GM12878 (cell line): ENCODE measurements at regions not wholly inside any gene's neighbourhood (a gene's known extent, or its start where the extent isn't known, plus 50 kb on each side); places are given as distances from the start of the nearest gene placed in this dataset.

Source experiments
- ATAC-seq: fragments of 200-7000 bp; cut with Tn5 transposase; 3 replicates; pipeline ENCODE4 v1.9.1; 2020; ENCODE audit warnings: mild to moderate bottlenecking, moderate library complexity
- BruUV-seq: library from RNA; stranded (reverse); fragments of 400-500 nt; replicated peaks from 2 replicates; lab custom pipeline; 2021; lab: Mats Ljungman, UMichigan
- CTCF ChIA-PET: fragments of 300-600 bp; sonication (Branson Sonifier 250); formaldehyde crosslinking; extraction: SDS; loops from one replicate; lab custom pipeline; 2021; ENCODE audit warnings: inconsistent platforms; lab: Yijun Ruan, JAX
- POLR2A ChIA-PET: fragments of 350-600 bp; formaldehyde crosslinking; extraction: SDS; loops from one replicate; lab custom pipeline; 2021; ENCODE audit warnings: inconsistent platforms; lab: Charles Lee
- RAD21 ChIA-PET: fragments of 300-600 bp; sonication (Branson Sonifier 250); formaldehyde crosslinking; loops from one replicate; lab custom pipeline; 2023; ENCODE audit warnings: antibody characterized with exemption; ENCODE audit not compliant: unreplicated experiment; lab: Charles Lee
- SMC1A ChIA-PET: fragments of 300-600 bp; sonication (Branson Sonifier 250); formaldehyde crosslinking; loops from one replicate; lab custom pipeline; 2023; ENCODE audit not compliant: unreplicated experiment, uncharacterized antibody; lab: Charles Lee
- DNase-seq: peaks from one replicate; pipeline ENCODE4 v3.0.0-alpha.2; 2011; ENCODE audit warnings: low read depth, low spot score
- FAIRE-seq: peaks from 3 replicates; lab custom pipeline; 2011; peaks lifted over from hg19 to GRCh38; lab: Jason Lieb, UNC
- H2AFZ ChIP-seq: 2 replicates; pipeline ENCODE4 v1.6.0; 2011; ENCODE audit warnings: low read depth, low read length, control low read depth; ENCODE audit not compliant: control insufficient read depth
- H3K27ac ChIP-seq: 2 replicates; pipeline ENCODE4 v1.5.1; 2011; ENCODE audit warnings: control low read depth; ENCODE audit not compliant: control insufficient read depth, insufficient read depth
- H3K27me3 ChIP-seq, 2 experiments: replicated peaks in 1 of 2; 2 replicates each; pipeline versions ENCODE4 v1.6.0 to v1.6.1; 2011; ENCODE audit warnings: low read length in 1 of 2; ENCODE audit not compliant: control insufficient read depth in 2 of 2, insufficient read depth in 2 of 2
- H3K36me3 ChIP-seq, 2 experiments: 2 replicates each; pipeline ENCODE4 v1.5.1; 2011; ENCODE audit warnings: low read length in 1 of 2; ENCODE audit not compliant: control insufficient read depth in 2 of 2, insufficient read depth in 2 of 2
- H3K4me1 ChIP-seq: 2 replicates; pipeline ENCODE4 v1.6.1; 2011; ENCODE audit warnings: mild to moderate bottlenecking, low read length, moderate library complexity, mixed read lengths; ENCODE audit not compliant: control insufficient read depth, insufficient read depth
- H3K4me2 ChIP-seq: 2 replicates; pipeline ENCODE4 v1.6.0; 2011; ENCODE audit warnings: control low read depth; ENCODE audit not compliant: control insufficient read depth, insufficient read depth
- H3K4me3 ChIP-seq: fragments of 200-600 bp; sonication (generic); 2 replicates; pipeline ENCODE4 v1.5.1; 2016
- H3K79me2 ChIP-seq: 2 replicates; pipeline ENCODE4 v1.6.0; 2011; ENCODE audit warnings: low read length; ENCODE audit not compliant: control insufficient read depth, insufficient read depth
- H3K9ac ChIP-seq: 2 replicates; pipeline ENCODE4 v1.8.0; 2011; ENCODE audit warnings: low read length, control low read depth, mixed read lengths; ENCODE audit not compliant: control insufficient read depth, insufficient read depth
- H3K9me3 ChIP-seq: replicated peaks from 3 replicates; pipeline ENCODE4 v1.5.1; 2011; ENCODE audit warnings: mild to moderate bottlenecking, low read length; ENCODE audit not compliant: control insufficient read depth, insufficient read depth
- H4K20me1 ChIP-seq: 2 replicates; pipeline ENCODE4 v1.6.0; 2011; ENCODE audit not compliant: control insufficient read depth, insufficient read depth
- BMI1 ChIP-seq: fragments of 450-650 bp; IDR thresholded peaks from 2 replicates; pipeline ENCODE4 v1.6.1; 2016; ENCODE audit warnings: mild to moderate bottlenecking, moderate library complexity, borderline replicate concordance
- CBX5 ChIP-seq: sonication (generic); IDR thresholded peaks from 2 replicates; pipeline ENCODE4 v1.6.1; 2016; ENCODE audit warnings: low read depth, moderate library complexity, mild to moderate bottlenecking, inconsistent platforms
- FOXK2 ChIP-seq: fragments of 450-650 bp; IDR thresholded peaks from 2 replicates; pipeline ENCODE4 v1.6.1; 2017; ENCODE audit warnings: mild to moderate bottlenecking, moderate library complexity
- GABPA ChIP-seq: IDR thresholded peaks from 2 replicates; pipeline ENCODE4 v1.6.1; 2014; ENCODE audit warnings: antibody characterized with exemption, low read depth, mild to moderate bottlenecking, inconsistent platforms
- KAT2A ChIP-seq: conservative IDR thresholded peaks from 2 replicates; pipeline ENCODE4 v1.6.1; 2011; ENCODE audit warnings: low read depth, low read length; ENCODE audit not compliant: control insufficient read depth
- KDM1A ChIP-seq: fragments of 200-600 bp; sonication (generic); IDR thresholded peaks from 2 replicates; pipeline ENCODE4 v1.6.1; 2016; ENCODE audit warnings: borderline replicate concordance
- TARDBP ChIP-seq: IDR thresholded peaks from 2 replicates; pipeline ENCODE4 v1.6.1; 2016; ENCODE audit warnings: borderline replicate concordance
- TCF12 ChIP-seq: IDR thresholded peaks from 2 replicates; pipeline ENCODE4 v1.6.1; 2011; ENCODE audit warnings: low read depth, mild to moderate bottlenecking, low read length
- ZBTB11 ChIP-seq: fragments of 450-650 bp; formaldehyde crosslinking; IDR thresholded peaks from 2 replicates; pipeline ENCODE4 v1.5.0; 2022; ENCODE audit warnings: mild to moderate bottlenecking, missing genetic modification characterization
- ZNF207 ChIP-seq: fragments of 450-650 bp; IDR thresholded peaks from 2 replicates; pipeline ENCODE4 v1.6.1; 2014; ENCODE audit warnings: antibody characterized with exemption, mild to moderate bottlenecking, borderline replicate concordance
- ZNF274 ChIP-seq: IDR thresholded peaks from one replicate; pipeline ENCODE4 v1.8.0; 2011; ENCODE audit not compliant: insufficient read length, insufficient read depth
- ZNF592 ChIP-seq: fragments of 450-650 bp; IDR thresholded peaks from 2 replicates; pipeline ENCODE4 v1.6.1; 2017; ENCODE audit warnings: mild to moderate bottlenecking, moderate library complexity
- WGBS: methylation state at CpG from one replicate; pipeline ENCODE4 v1.1.6; 2016; ENCODE audit warnings: low lambda C conversion rate; ENCODE audit not compliant: insufficient replicate concordance, insufficient coverage; ENCODE audit errors: missing lambda C conversion rate; 5-methylcytosine and 5-hydroxymethylcytosine counted together
- in situ Hi-C: fragments of 300-500 bp; cut with MboI; formaldehyde crosslinking; loops from 9 replicates; pipeline ENCODE4 v1.14.3; 2018; ENCODE audit warnings: mixed read lengths
- intact Hi-C: fragments of 100-400 bp; cut with micrococcal nuclease; formaldehyde crosslinking; loops from one replicate; pipeline ENCODE4 v1.14.2; 2022; ENCODE audit not compliant: unreplicated experiment
- TF ChIP-seq, protein P1 (sequence below), 3 experiments: IDR thresholded peaks in 2 of 3; conservative IDR thresholded peaks in 1 of 3; 2 replicates each; pipeline ENCODE4 v1.5.1; 2011; ENCODE audit warnings: low read depth in 3 of 3, low read length in 3 of 3, mild to moderate bottlenecking in 3 of 3, control low read depth in 2 of 3, moderate library complexity in 2 of 3, inconsistent platforms in 1 of 3, mixed read lengths in 1 of 3; ENCODE audit not compliant: control insufficient read depth in 2 of 3, insufficient read depth in 1 of 3; ENCODE audit errors: extremely low read depth in 1 of 3
- TF ChIP-seq, protein P2 (sequence below): IDR thresholded peaks from 2 replicates; pipeline ENCODE4 v1.6.1; 2012; ENCODE audit warnings: low read depth, low read length, improper control_type of control experiment

GRCh38 chr15:95758851-95759250, 571.6 kb upstream of the NR2F2 start:
- DNase-seq (no peak), ATAC-seq (no peak), FAIRE-seq (no peak)
- no peaks in the 10 kb centered on the region; the same call in 2 of the 3 replicates for H3K9me3 ChIP-seq
- ChIA-PET RAD21 (no interaction called here), SMC1A (interaction anchor here (1.0 to 1.6 kb wide), 2 partner anchors 10 to 107 kb away, joined by 3 to 5 read pairs; no protein-coding TSS in a partner anchor), CTCF (interaction anchor here (1.0 kb wide), 1 partner anchor 499 kb away, joined by 3 read pairs; no protein-coding TSS in a partner anchor), POLR2A (no interaction called here)
- no peaks in the 10 kb centered on the region for H3K4me1 ChIP-seq
- WGBS, result 21% methylated on average over 2 of the region's 2 CpGs
- no peaks in the 10 kb centered on the region for H3K36me3 ChIP-seq
- no peak overlapping the region for H3K4me2 ChIP-seq
- no peak overlapping the region for H3K4me3 ChIP-seq
- no peaks in the 10 kb centered on the region for H4K20me1 ChIP-seq
- no peaks in the 10 kb centered on the region for H3K27me3 ChIP-seq
- in situ Hi-C loops (no loop called here), intact Hi-C loops (no loop called here)
- H3K27ac ChIP-seq, result no peak overlapping the region
- H3K79me2 ChIP-seq, result no peaks in the 10 kb centered on the region
- no peak overlapping the region for H3K9ac ChIP-seq
- BruUV-seq, result no TSS peak
- no peak overlapping the region for H2AFZ ChIP-seq
- TF ChIP-seq TARDBP, result no peak
- TF ChIP-seq, protein P1, sequence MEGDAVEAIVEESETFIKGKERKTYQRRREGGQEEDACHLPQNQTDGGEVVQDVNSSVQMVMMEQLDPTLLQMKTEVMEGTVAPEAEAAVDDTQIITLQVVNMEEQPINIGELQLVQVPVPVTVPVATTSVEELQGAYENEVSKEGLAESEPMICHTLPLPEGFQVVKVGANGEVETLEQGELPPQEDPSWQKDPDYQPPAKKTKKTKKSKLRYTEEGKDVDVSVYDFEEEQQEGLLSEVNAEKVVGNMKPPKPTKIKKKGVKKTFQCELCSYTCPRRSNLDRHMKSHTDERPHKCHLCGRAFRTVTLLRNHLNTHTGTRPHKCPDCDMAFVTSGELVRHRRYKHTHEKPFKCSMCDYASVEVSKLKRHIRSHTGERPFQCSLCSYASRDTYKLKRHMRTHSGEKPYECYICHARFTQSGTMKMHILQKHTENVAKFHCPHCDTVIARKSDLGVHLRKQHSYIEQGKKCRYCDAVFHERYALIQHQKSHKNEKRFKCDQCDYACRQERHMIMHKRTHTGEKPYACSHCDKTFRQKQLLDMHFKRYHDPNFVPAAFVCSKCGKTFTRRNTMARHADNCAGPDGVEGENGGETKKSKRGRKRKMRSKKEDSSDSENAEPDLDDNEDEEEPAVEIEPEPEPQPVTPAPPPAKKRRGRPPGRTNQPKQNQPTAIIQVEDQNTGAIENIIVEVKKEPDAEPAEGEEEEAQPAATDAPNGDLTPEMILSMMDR (IDR thresholded peaks at IDR 0.05 in 2 of 3, conservative IDR thresholded peaks at IDR 0.05 in 1 of 3; ENCODE audit: control insufficient read depth in 2 of 3, extremely low read depth in 1 of 3, insufficient read depth in 1 of 3, low read depth in 3 of 3, low read length in 3 of 3), result no peak
- no peak for TF ChIP-seq CBX5
- TF ChIP-seq KAT2A, result no peak
- TF ChIP-seq ZNF207, result no peak
- no peak for TF ChIP-seq ZNF592
- no peak for TF ChIP-seq FOXK2
- TF ChIP-seq, protein P2, sequence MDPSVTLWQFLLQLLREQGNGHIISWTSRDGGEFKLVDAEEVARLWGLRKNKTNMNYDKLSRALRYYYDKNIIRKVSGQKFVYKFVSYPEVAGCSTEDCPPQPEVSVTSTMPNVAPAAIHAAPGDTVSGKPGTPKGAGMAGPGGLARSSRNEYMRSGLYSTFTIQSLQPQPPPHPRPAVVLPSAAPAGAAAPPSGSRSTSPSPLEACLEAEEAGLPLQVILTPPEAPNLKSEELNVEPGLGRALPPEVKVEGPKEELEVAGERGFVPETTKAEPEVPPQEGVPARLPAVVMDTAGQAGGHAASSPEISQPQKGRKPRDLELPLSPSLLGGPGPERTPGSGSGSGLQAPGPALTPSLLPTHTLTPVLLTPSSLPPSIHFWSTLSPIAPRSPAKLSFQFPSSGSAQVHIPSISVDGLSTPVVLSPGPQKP, result no peak
- TF ChIP-seq GABPA, result no peak
- no peak for TF ChIP-seq ZBTB11 (CRISPR knock-in tag)
- TF ChIP-seq TCF12, result no peak
- no peak for TF ChIP-seq KDM1A
- no peak for TF ChIP-seq ZNF274
- no peak for TF ChIP-seq BMI1
